HepG2 (cell line): ENCODE measurements at regions not wholly inside any gene's neighbourhood (a gene's known extent, or its start where the extent isn't known, plus 50 kb on each side); places are given as distances from the start of the nearest gene placed in this dataset.

ENCODE experiments used
- ATAC-seq: fragments of 200-7000 bp; cut with Tn5 transposase; 3 replicates; pipeline ENCODE4 v1.9.1; 2020; ENCODE audit warnings: mild to moderate bottlenecking, moderate library complexity
- BruUV-seq: library from RNA; stranded (reverse); fragments of 400-500 nt; replicated peaks from 2 replicates; lab custom pipeline; 2021; lab: Mats Ljungman, UMichigan
- CTCF ChIA-PET: fragments of 300-600 bp; formaldehyde crosslinking; extraction: SDS; loops from one replicate; lab custom pipeline; 2021; ENCODE audit warnings: low total read pairs, inconsistent platforms, low intra/inter-chr PET ratio; lab: Yijun Ruan, JAX
- POLR2A ChIA-PET: fragments of 350-600 bp; sonication (Branson Sonifier 250); formaldehyde crosslinking; loops from one replicate; lab custom pipeline; 2020; ENCODE audit warnings: antibody characterized with exemption, inconsistent platforms; lab: Yijun Ruan, JAX
- DNase-seq: peaks from one replicate; pipeline ENCODE4 v3.0.0-alpha.2; 2015; ENCODE audit warnings: low spot score
- FAIRE-seq: peaks from 3 replicates; lab custom pipeline; 2011; peaks lifted over from hg19 to GRCh38; lab: Jason Lieb, UNC
- H2AFZ ChIP-seq: one replicate; pipeline ENCODE4 v1.6.1; 2011; ENCODE audit warnings: low read length, inconsistent platforms
- H3K27ac ChIP-seq: fragments of 300-600 bp; 3 replicates; pipeline ENCODE4 v1.8.0; 2011; ENCODE audit warnings: mixed run types, mild to moderate bottlenecking, mixed read lengths, low read length, inconsistent platforms; ENCODE audit not compliant: insufficient read depth; ENCODE audit errors: extremely low read length
- H3K27me3 ChIP-seq, 2 experiments: fragments of 200-600 bp in 1 of 2; 2 replicates in 1 of 2; 3 replicates in 1 of 2; pipeline versions ENCODE4 v1.6.0 to v1.8.0; 2011; ENCODE audit warnings: low read length in 2 of 2, mild to moderate bottlenecking in 2 of 2, moderate library complexity in 2 of 2, inconsistent platforms in 1 of 2; ENCODE audit not compliant: insufficient read depth in 2 of 2, control insufficient read depth in 1 of 2
- H3K36me3 ChIP-seq, 2 experiments: fragments of 200-600 bp in 1 of 2; replicated peaks in 1 of 2; 2 replicates in 1 of 2; 3 replicates in 1 of 2; pipeline versions ENCODE4 v1.5.1 to v1.8.0; 2011; ENCODE audit warnings: low read length in 2 of 2, inconsistent platforms in 1 of 2; ENCODE audit not compliant: insufficient read depth in 2 of 2, control insufficient read depth in 1 of 2
- H3K4me1 ChIP-seq: 2 replicates; pipeline ENCODE4 v1.5.1; 2012; ENCODE audit warnings: low read length, inconsistent platforms; ENCODE audit not compliant: insufficient read depth
- H3K4me2 ChIP-seq: 2 replicates; pipeline ENCODE4 v1.6.0; 2011; ENCODE audit warnings: low read depth, low read length, inconsistent platforms
- H3K4me3 ChIP-seq, 3 experiments: fragments of 200-600 bp in 1 of 3; sonication (generic), shearing (Covaris generic) in 1 of 3; replicated peaks in 1 of 3; 2 replicates each; pipeline ENCODE4 v1.5.1; 2011 to 2016; ENCODE audit warnings: low read length in 3 of 3, inconsistent platforms in 2 of 3, low read depth in 2 of 3, mild to moderate bottlenecking in 2 of 3, control low read depth in 1 of 3, mixed read lengths in 1 of 3; ENCODE audit not compliant: insufficient read depth in 1 of 3
- H3K79me2 ChIP-seq: one replicate; pipeline ENCODE4 v1.6.1; 2011; ENCODE audit warnings: low read length, inconsistent platforms; ENCODE audit not compliant: insufficient read depth
- H3K9ac ChIP-seq: 2 replicates; pipeline ENCODE4 v1.6.0; 2011; ENCODE audit warnings: mild to moderate bottlenecking, low read depth, low read length, inconsistent platforms; ENCODE audit not compliant: insufficient read depth
- H3K9me3 ChIP-seq: 2 replicates; pipeline ENCODE4 v1.5.1; 2012; ENCODE audit warnings: mild to moderate bottlenecking, low read length
- H4K20me1 ChIP-seq: 2 replicates; pipeline ENCODE4 v1.6.0; 2011; ENCODE audit warnings: inconsistent platforms, mild to moderate bottlenecking, low read length, moderate library complexity; ENCODE audit not compliant: insufficient read depth
- BORCS8-MEF2B ChIP-seq: sonication (generic); formaldehyde crosslinking; IDR thresholded peaks from 2 replicates; pipeline ENCODE4 v1.8.0; 2022; ENCODE audit warnings: mild to moderate bottlenecking, missing genetic modification reagents
- FUBP1 ChIP-seq: sonication (generic); formaldehyde crosslinking; IDR thresholded peaks from 2 replicates; pipeline ENCODE4 v1.5.1; 2020; ENCODE audit warnings: missing genetic modification reagents, mild to moderate bottlenecking, borderline replicate concordance
- GATAD2A ChIP-seq: IDR thresholded peaks from 2 replicates; pipeline ENCODE4 v1.6.1; 2016
- GTF2F1 ChIP-seq: fragments of 150-350 bp; IDR thresholded peaks from 2 replicates; pipeline ENCODE4 v1.6.1; 2014; ENCODE audit warnings: low read length
- MZF1 ChIP-seq: sonication (generic); formaldehyde crosslinking; IDR thresholded peaks from 2 replicates; pipeline ENCODE4 v1.8.1; 2023; ENCODE audit warnings: mild to moderate bottlenecking, missing genetic modification reagents, borderline replicate concordance
- STAT5B ChIP-seq: sonication (generic); formaldehyde crosslinking; IDR thresholded peaks from 2 replicates; pipeline ENCODE4 v1.4.0; 2020; ENCODE audit warnings: missing genetic modification reagents
- USF2 ChIP-seq, 2 experiments: sonication (generic) in 1 of 2; formaldehyde crosslinking in 1 of 2; IDR thresholded peaks; 2 replicates each; pipeline versions ENCODE4 v1.5.1 to v1.6.1; 2011 to 2020; ENCODE audit warnings: borderline replicate concordance in 1 of 2, low read depth in 1 of 2, low read length in 1 of 2, mild to moderate bottlenecking in 1 of 2, missing genetic modification reagents in 1 of 2, moderate library complexity in 1 of 2
- ZBTB42 ChIP-seq: sonication (generic); formaldehyde crosslinking; IDR thresholded peaks from 2 replicates; pipeline ENCODE4 v1.5.0; 2020; ENCODE audit warnings: mild to moderate bottlenecking, missing genetic modification reagents
- ZBTB44 ChIP-seq: sonication (generic); formaldehyde crosslinking; IDR thresholded peaks from 2 replicates; pipeline ENCODE4 v1.4.0; 2020; ENCODE audit warnings: missing genetic modification reagents
- ZFP36 ChIP-seq: fragments of 150-350 bp; IDR thresholded peaks from 2 replicates; pipeline ENCODE4 v1.6.1; 2018; ENCODE audit warnings: borderline replicate concordance, low read length, low read depth; ENCODE audit not compliant: partially characterized antibody
- ZNF101 ChIP-seq: sonication (generic); formaldehyde crosslinking; IDR thresholded peaks from 2 replicates; pipeline ENCODE4 v1.4.0; 2020; ENCODE audit warnings: mild to moderate bottlenecking, low read depth, missing genetic modification reagents, borderline replicate concordance
- ZNF24 ChIP-seq: fragments of 450-650 bp; IDR thresholded peaks from 2 replicates; pipeline ENCODE4 v1.6.1; 2017; ENCODE audit warnings: antibody characterized with exemption, mild to moderate bottlenecking
- ZNF296 ChIP-seq: sonication (generic); formaldehyde crosslinking; conservative IDR thresholded peaks from 2 replicates; pipeline ENCODE4 v1.5.0; 2020; ENCODE audit warnings: mild to moderate bottlenecking, missing genetic modification reagents
- ZNF775 ChIP-seq: sonication (generic); formaldehyde crosslinking; IDR thresholded peaks from 2 replicates; pipeline ENCODE4 v1.4.0; 2020; ENCODE audit warnings: missing genetic modification reagents, mild to moderate bottlenecking, moderate library complexity, borderline replicate concordance
- WGBS: methylation state at CpG from one replicate; pipeline ENCODE4 v1.1.6; 2017; ENCODE audit warnings: low lambda C conversion rate; 5-methylcytosine and 5-hydroxymethylcytosine counted together
- in situ Hi-C: cut with HindIII; loops from 2 replicates; pipeline ENCODE4 v1.10.0; 2017; ENCODE audit warnings: low pct_unique_long_range_greater_than_20kb; ENCODE audit not compliant: extremely low pct_ligation_motif_present
- intact Hi-C: fragments of 100-400 bp; cut with micrococcal nuclease; formaldehyde crosslinking; loops from one replicate; pipeline ENCODE4 v1.10.0; 2022; ENCODE audit not compliant: unreplicated experiment
- TF ChIP-seq, protein P1 (sequence below): sonication (generic); formaldehyde crosslinking; IDR thresholded peaks from 2 replicates; pipeline ENCODE4 v1.4.0; 2020; ENCODE audit warnings: missing genetic modification reagents, borderline replicate concordance
- TF ChIP-seq, protein P2 (sequence below): sonication (generic); formaldehyde crosslinking; IDR thresholded peaks from 2 replicates; pipeline ENCODE4 v1.5.0; 2020; ENCODE audit warnings: mild to moderate bottlenecking, missing genetic modification reagents

GRCh38 chr1:208848854-208849253 is 604.7 kb upstream of the PLXNA2 start:
- CTCF ChIA-PET = no interaction called here
- WGBS = 0% methylated on average over 1 of the region's 1 CpG

More at GRCh38 chr1:208848854-208849253, 604.7 kb upstream of the PLXNA2 start:
- no TSS peak for BruUV-seq
- H3K27me3 ChIP-seq = no peaks in the 10 kb centered on the region
- no peaks in the 10 kb centered on the region for H3K4me1 ChIP-seq
- FAIRE-seq (no peak), DNase-seq (no peak), ATAC-seq (no peak)
- intact Hi-C loops (loop anchor here (1.0 kb wide), 1 partner anchor 32 kb away; no protein-coding TSS in a partner anchor), in situ Hi-C loops (no loop called here)
- H2AFZ ChIP-seq = no peak overlapping the region
- TF ChIP-seq ZFP36 (no peak), STAT5B (CRISPR knock-in tag) (no peak), MZF1 (CRISPR knock-in tag) (no peak), ZNF296 (no peak), ZNF101 (CRISPR knock-in tag) (no peak), ZBTB44 (CRISPR knock-in tag) (no peak), GTF2F1 (no peak), BORCS8-MEF2B (CRISPR knock-in tag) (no peak), GATAD2A (CRISPR knock-in tag) (no peak), FUBP1 (CRISPR knock-in tag) (no peak), ZNF775 (CRISPR knock-in tag) (no peak), USF2 (IDR thresholded peaks at IDR 0.05; ENCODE audit: low read depth, low read length) (no peak), USF2 (CRISPR knock-in tag; IDR thresholded peaks at IDR 0.05; ENCODE audit: borderline replicate concordance) (no peak), ZBTB42 (CRISPR knock-in tag) (no peak), ZNF24 (no peak)
- TF ChIP-seq, protein P1, sequence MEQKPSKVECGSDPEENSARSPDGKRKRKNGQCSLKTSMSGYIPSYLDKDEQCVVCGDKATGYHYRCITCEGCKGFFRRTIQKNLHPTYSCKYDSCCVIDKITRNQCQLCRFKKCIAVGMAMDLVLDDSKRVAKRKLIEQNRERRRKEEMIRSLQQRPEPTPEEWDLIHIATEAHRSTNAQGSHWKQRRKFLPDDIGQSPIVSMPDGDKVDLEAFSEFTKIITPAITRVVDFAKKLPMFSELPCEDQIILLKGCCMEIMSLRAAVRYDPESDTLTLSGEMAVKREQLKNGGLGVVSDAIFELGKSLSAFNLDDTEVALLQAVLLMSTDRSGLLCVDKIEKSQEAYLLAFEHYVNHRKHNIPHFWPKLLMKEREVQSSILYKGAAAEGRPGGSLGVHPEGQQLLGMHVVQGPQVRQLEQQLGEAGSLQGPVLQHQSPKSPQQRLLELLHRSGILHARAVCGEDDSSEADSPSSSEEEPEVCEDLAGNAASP (CRISPR knock-in tag) = no peak
- TF ChIP-seq, protein P2, sequence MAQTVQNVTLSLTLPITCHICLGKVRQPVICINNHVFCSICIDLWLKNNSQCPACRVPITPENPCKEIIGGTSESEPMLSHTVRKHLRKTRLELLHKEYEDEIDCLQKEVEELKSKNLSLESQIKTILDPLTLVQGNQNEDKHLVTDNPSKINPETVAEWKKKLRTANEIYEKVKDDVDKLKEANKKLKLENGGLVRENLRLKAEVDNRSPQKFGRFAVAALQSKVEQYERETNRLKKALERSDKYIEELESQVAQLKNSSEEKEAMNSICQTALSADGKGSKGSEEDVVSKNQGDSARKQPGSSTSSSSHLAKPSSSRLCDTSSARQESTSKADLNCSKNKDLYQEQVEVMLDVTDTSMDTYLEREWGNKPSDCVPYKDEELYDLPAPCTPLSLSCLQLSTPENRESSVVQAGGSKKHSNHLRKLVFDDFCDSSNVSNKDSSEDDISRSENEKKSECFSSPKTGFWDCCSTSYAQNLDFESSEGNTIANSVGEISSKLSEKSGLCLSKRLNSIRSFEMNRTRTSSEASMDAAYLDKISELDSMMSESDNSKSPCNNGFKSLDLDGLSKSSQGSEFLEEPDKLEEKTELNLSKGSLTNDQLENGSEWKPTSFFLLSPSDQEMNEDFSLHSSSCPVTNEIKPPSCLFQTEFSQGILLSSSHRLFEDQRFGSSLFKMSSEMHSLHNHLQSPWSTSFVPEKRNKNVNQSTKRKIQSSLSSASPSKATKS (CRISPR knock-in tag) = no peak
- H3K36me3 ChIP-seq = no peaks in the 10 kb centered on the region
- peaks cover 3% of the 10 kb centered on the region; the same call in 1 of the 2 replicates for H3K9me3 ChIP-seq
- H3K4me2 ChIP-seq = no peak overlapping the region
- no peaks in the 10 kb centered on the region for H3K79me2 ChIP-seq
- POLR2A ChIA-PET = no interaction called here
- no peak overlapping the region for H3K27ac ChIP-seq
- H3K9ac ChIP-seq = no peak overlapping the region
- no peak overlapping the region for H3K4me3 ChIP-seq
- no peaks in the 10 kb centered on the region for H4K20me1 ChIP-seq
